ENCODE measurements at regions not wholly inside any gene's neighbourhood (a gene's known extent, or its start where the extent isn't known, plus 50 kb on each side); places are given as distances from the start of the nearest gene placed in this dataset.

DNA sequence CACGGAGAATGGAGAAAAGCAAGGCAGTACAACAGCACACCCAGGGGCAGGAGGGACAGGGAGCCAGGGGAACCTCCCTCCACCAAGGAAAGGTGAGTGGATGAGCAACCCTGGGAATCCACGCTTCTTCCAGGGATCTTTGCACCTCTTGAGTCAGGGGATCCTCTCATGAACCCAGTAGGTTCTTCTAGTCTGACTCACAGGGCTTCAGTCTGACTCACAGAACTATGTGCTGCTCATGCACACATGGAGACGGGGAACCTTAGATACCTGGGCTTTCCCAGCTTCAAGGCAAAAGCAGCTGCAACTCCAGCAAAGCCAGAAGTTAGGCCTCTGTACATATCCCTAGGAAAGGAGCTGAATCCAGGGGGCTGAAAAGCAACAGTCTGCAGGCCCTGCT is 1021.4 kb upstream of the TENM4 start:
- Histone ChIP-seq H4K5ac (ENCODE audit: insufficient read length, low read depth, low read length) (no peak overlapping the region), H2AK5ac (ENCODE audit: low read depth, low read length) (no peak overlapping the region), H3K4ac (replicated peaks; ENCODE audit: insufficient read length, low read depth, low read length) (no peak overlapping the region), H3K4me1 (replicated peaks in 1 of 4; ENCODE audit: control insufficient read depth in 3 of 4, insufficient read depth in 4 of 4, low read length in 3 of 4) (no peaks in the 10 kb centered on the region), H3K4me2 (ENCODE audit: insufficient read depth in 1 of 2, low read depth in 2 of 2, low read length in 2 of 2) (no peak overlapping the region), H3K79me2 (ENCODE audit: control insufficient read depth in 1 of 2, insufficient read depth in 2 of 2, low read length in 2 of 2) (no peaks in the 10 kb centered on the region), H3K56ac (replicated peaks; ENCODE audit: insufficient read length, low read depth, low read length) (no peak overlapping the region), H2BK20ac (ENCODE audit: low read length) (no peak overlapping the region), H2AFZ (ENCODE audit: low read length) (no peak overlapping the region), H3K27ac (ENCODE audit: low read depth, low read length) (no peak overlapping the region), H3K23me2 (ENCODE audit: low read depth, low read length) (no peaks in the 10 kb centered on the region), H3K9me3 (ENCODE audit: insufficient read depth in 2 of 2, low read depth in 1 of 2, low read length in 1 of 2) (no peaks in the 10 kb centered on the region), H2BK12ac (ENCODE audit: low read depth, low read length) (0 out of 2 replicates have a peak overlapping the region, but pooled peaks have one; percentile 60), H3K4me3 (ENCODE audit: extremely low read depth in 1 of 4, insufficient read depth in 2 of 4, low read depth in 3 of 4, low read length in 4 of 4) (no peak overlapping the region), H4K20me1 (replicated peaks in 1 of 2; ENCODE audit: control insufficient read depth in 1 of 2, insufficient read depth in 2 of 2, low read length in 2 of 2) (peaks cover 0 to 2% of the 10 kb centered on the region in 2 experiments), H4K8ac (ENCODE audit: extremely low read depth, insufficient read depth, low read length) (no peak overlapping the region), H3K36me3 (ENCODE audit: control insufficient read depth in 2 of 4, insufficient read depth in 4 of 4, low read length in 3 of 4) (no peaks in the 10 kb centered on the region), H2BK15ac (ENCODE audit: low read length) (no peak overlapping the region), H2BK5ac (ENCODE audit: low read depth, low read length) (no peak overlapping the region), H3K9ac (replicated peaks in 1 of 4; ENCODE audit: extremely low read depth in 1 of 4, low read depth in 3 of 4, low read length in 3 of 4) (no peak overlapping the region), H3K79me1 (ENCODE audit: low read depth, low read length) (no peaks in the 10 kb centered on the region; the same call in 1 of the 2 replicates), H3K27me3 (replicated peaks in 1 of 4; ENCODE audit: control insufficient read depth in 3 of 4, extremely low read depth in 1 of 4, insufficient read depth in 3 of 4, low read length in 3 of 4) (no peaks in the 10 kb centered on the region), H3K18ac (ENCODE audit: extremely low read depth, low read length) (no peak overlapping the region), H3K14ac (ENCODE audit: insufficient read length) (no peak overlapping the region), H4K91ac (replicated peaks; ENCODE audit: insufficient read length, low read length) (no peak overlapping the region), H2BK120ac (replicated peaks; ENCODE audit: low read depth, low read length) (no peak overlapping the region), H3K23ac (ENCODE audit: insufficient read length) (no peak overlapping the region)
- FAIRE-seq (no peak), DNase-seq (ENCODE audit: low read depth in 1 of 2, low spot score in 2 of 2) (no peak)
- WGBS, 2 experiments (ENCODE audit: extremely low coverage in 1 of 2, insufficient coverage in 1 of 2, insufficient read length in 1 of 2, insufficient replicate concordance in 2 of 2, low coverage in 1 of 2, low lambda C conversion rate in 2 of 2, missing lambda C conversion rate in 1 of 2): 93% methylated on average over 3 of the region's 3 CpGs; no CpG with 5 or more reads in 1 of the 2 experiments
- CTCF ChIA-PET (ENCODE audit: partially characterized antibody): no interaction called here
- POLR2A ChIA-PET (ENCODE audit: partially characterized antibody): no interaction called here
- no peak for TF ChIP-seq TAF1 (IDR thresholded peaks at IDR 0.05; ENCODE audit: low read depth, low read length)

Data from H1 (cell line).